GM12878 (cell line): ENCODE measurements at regions not wholly inside any gene's neighbourhood (a gene's known extent, or its start where the extent isn't known, plus 50 kb on each side); places are given as distances from the start of the nearest gene placed in this dataset.

ENCODE experiments used
- BCL3 ChIP-seq: IDR thresholded peaks from 2 replicates; pipeline ENCODE4 v1.6.1; 2011; ENCODE audit warnings: borderline replicate concordance, low read depth, mild to moderate bottlenecking, moderate library complexity, low read length; ENCODE audit not compliant: insufficient read depth, poor library complexity, severe bottlenecking
- CBFB ChIP-seq: IDR thresholded peaks from 2 replicates; pipeline ENCODE4 v1.6.1; 2016; ENCODE audit warnings: antibody characterized with exemption, low read depth
- CTCF ChIP-seq, 3 experiments: IDR thresholded peaks in 2 of 3; conservative IDR thresholded peaks in 1 of 3; 2 replicates each; pipeline ENCODE4 v1.5.1; 2011; ENCODE audit warnings: low read depth in 3 of 3, low read length in 3 of 3, mild to moderate bottlenecking in 3 of 3, control low read depth in 2 of 3, moderate library complexity in 2 of 3, inconsistent platforms in 1 of 3, mixed read lengths in 1 of 3; ENCODE audit not compliant: control insufficient read depth in 2 of 3, insufficient read depth in 1 of 3; ENCODE audit errors: extremely low read depth in 1 of 3
- DPF2 ChIP-seq: fragments of 450-650 bp; IDR thresholded peaks from 2 replicates; pipeline ENCODE4 v1.6.1; 2017; ENCODE audit warnings: mild to moderate bottlenecking
- FOXM1 ChIP-seq: IDR thresholded peaks from 2 replicates; pipeline ENCODE4 v1.6.1; 2012; ENCODE audit warnings: low read depth, mild to moderate bottlenecking, inconsistent platforms, low read length, moderate library complexity
- GATAD2B ChIP-seq: fragments of 450-650 bp; conservative IDR thresholded peaks from 2 replicates; pipeline ENCODE4 v1.6.1; 2017; ENCODE audit warnings: low read depth, mild to moderate bottlenecking, moderate library complexity
- NFYB ChIP-seq: IDR thresholded peaks from 2 replicates; pipeline ENCODE4 v1.6.1; 2011; ENCODE audit warnings: low read depth, mild to moderate bottlenecking, low read length, improper control_type of control experiment, moderate library complexity; ENCODE audit not compliant: insufficient read depth
- POLR2A ChIP-seq: IDR thresholded peaks from 2 replicates; pipeline ENCODE4 v1.6.1; 2011; ENCODE audit warnings: low read depth, mild to moderate bottlenecking, low read length
- RFX5 ChIP-seq: IDR thresholded peaks from 2 replicates; pipeline ENCODE4 v1.6.1; 2011; ENCODE audit warnings: low read depth, low read length, improper control_type of control experiment
- TCF7 ChIP-seq: IDR thresholded peaks from 2 replicates; pipeline ENCODE4 v1.6.1; 2014; ENCODE audit warnings: antibody characterized with exemption, borderline replicate concordance
- YY1 ChIP-seq: IDR thresholded peaks from 2 replicates; pipeline ENCODE4 v1.6.1; 2011; ENCODE audit warnings: low read depth, mild to moderate bottlenecking, low read length
- ZSCAN29 ChIP-seq: fragments of 450-650 bp; IDR thresholded peaks from 2 replicates; pipeline ENCODE4 v1.6.1; 2017; ENCODE audit warnings: mild to moderate bottlenecking, moderate library complexity

- no peak for TF ChIP-seq TCF7
- TF ChIP-seq GATAD2B = no peak
- TF ChIP-seq CBFB = no peak
- no peak for TF ChIP-seq BCL3
- no peak for TF ChIP-seq YY1
- no peak for TF ChIP-seq ZSCAN29
- TF ChIP-seq FOXM1 = no peak
- TF ChIP-seq RFX5 = no peak
- no peak for TF ChIP-seq CTCF (IDR thresholded peaks at IDR 0.05 in 2 of 3, conservative IDR thresholded peaks at IDR 0.05 in 1 of 3; ENCODE audit: control insufficient read depth in 2 of 3, extremely low read depth in 1 of 3, insufficient read depth in 1 of 3, low read depth in 3 of 3, low read length in 3 of 3)
- TF ChIP-seq POLR2A = no peak
- no peak for TF ChIP-seq NFYB
- TF ChIP-seq DPF2 = no peak
These were observed 147.5 kb upstream of the SYNPR start for GRCh38 chr3:63130625-63131024.
